OCI-LY3 (cell line): ENCODE measurements at regions not wholly inside any gene's neighbourhood (a gene's known extent, or its start where the extent isn't known, plus 50 kb on each side); places are given as distances from the start of the nearest gene placed in this dataset.

Experiments
- H2AFZ ChIP-seq: fragments of 200-600, 300-600 bp; shearing (Covaris generic); 2 replicates; pipeline ENCODE4 v1.6.0; 2014; ENCODE audit warnings: antibody characterized with exemption, low read depth, low read length
- H3K27ac ChIP-seq: fragments of 200-600, 300-600 bp; sonication (generic); 2 replicates; pipeline ENCODE4 v1.5.1; 2014; ENCODE audit warnings: mild to moderate bottlenecking, low read length, moderate library complexity, mixed read lengths
- H3K27me3 ChIP-seq: fragments of 200-600, 300-600 bp; sonication (generic); 2 replicates; pipeline ENCODE4 v1.6.1; 2014; ENCODE audit warnings: low read depth, low read length, mixed read lengths
- H3K36me3 ChIP-seq: fragments of 200-600, 300-600 bp; sonication (generic); replicated peaks from 2 replicates; pipeline ENCODE3; 2014; ENCODE audit warnings: low read depth, low read length, mixed read lengths
- H3K4me1 ChIP-seq: fragments of 300-600, 200-600 bp; sonication (generic); 2 replicates; pipeline ENCODE4 v1.6.1; 2014; ENCODE audit warnings: low read length, mixed read lengths
- H3K4me2 ChIP-seq: fragments of 200-600, 300-600 bp; sonication (generic); 2 replicates; pipeline ENCODE4 v1.6.1; 2014; ENCODE audit warnings: low read length, mixed read lengths
- H3K4me3 ChIP-seq: fragments of 300-600, 200-600 bp; sonication (generic); 2 replicates; pipeline ENCODE4 v1.5.1; 2014; ENCODE audit warnings: antibody characterized with exemption, mild to moderate bottlenecking, low read length, moderate library complexity
- H3K79me2 ChIP-seq: fragments of 300-600, 200-600 bp; shearing (Covaris generic); 2 replicates; pipeline ENCODE4 v1.6.1; 2014; ENCODE audit warnings: mild to moderate bottlenecking, low read length, mixed read lengths
- H3K9ac ChIP-seq: fragments of 300-600, 200-600 bp; shearing (Covaris generic); 2 replicates; pipeline ENCODE4 v1.6.0; 2014; ENCODE audit warnings: mild to moderate bottlenecking, low read length, moderate library complexity
- H3K9me3 ChIP-seq: fragments of 200-600, 300-600 bp; shearing (Covaris generic); 2 replicates; pipeline ENCODE4 v1.6.1; 2014; ENCODE audit warnings: low read length, mixed read lengths; ENCODE audit not compliant: insufficient read depth
- H4K20me1 ChIP-seq: fragments of 200-600, 300-600 bp; sonication (generic); 2 replicates; pipeline ENCODE4 v1.6.1; 2016; ENCODE audit warnings: low read length, mixed read lengths; ENCODE audit not compliant: insufficient read depth
- CTCF ChIP-seq: fragments of 200-600, 300-600 bp; sonication (generic); IDR thresholded peaks from 2 replicates; pipeline ENCODE4 v1.5.1; 2014; ENCODE audit warnings: antibody characterized with exemption, low read length, low read depth
- EZH2phosphoT487 ChIP-seq: fragments of 200-600 bp; shearing (Covaris generic); IDR thresholded peaks from 2 replicates; pipeline ENCODE4 v1.6.1; 2018; ENCODE audit warnings: antibody characterized with exemption, mixed run types, low read depth

- Histone ChIP-seq H3K9me3 (no peaks in the 10 kb centered on the region), H3K9ac (no peak overlapping the region), H3K4me1 (peaks cover 2% of the 10 kb centered on the region), H3K4me2 (no peak overlapping the region), H3K36me3 (no peaks in the 10 kb centered on the region), H2AFZ (no peak overlapping the region), H3K27ac (no peak overlapping the region), H4K20me1 (no peaks in the 10 kb centered on the region; the same call in 1 of the 2 replicates), H3K79me2 (no peaks in the 10 kb centered on the region), H3K4me3 (no peak overlapping the region), H3K27me3 (peaks cover 13% of the 10 kb centered on the region)
- no peak for TF ChIP-seq EZH2phosphoT487
- no peak for TF ChIP-seq CTCF
Measured at GRCh38 chr2:120897399-120897798, 161.7 kb downstream of the GLI2 start.

GRCh38 chr2:120898496-120898895, 162.8 kb downstream of the GLI2 start:
- Histone ChIP-seq H3K36me3 (no peaks in the 10 kb centered on the region), H3K27ac (no peak overlapping the region), H3K79me2 (no peaks in the 10 kb centered on the region), H3K9ac (no peak overlapping the region), H3K27me3 (peaks cover 20% of the 10 kb centered on the region), H3K9me3 (no peaks in the 10 kb centered on the region), H3K4me1 (peaks cover 13% of the 10 kb centered on the region), H3K4me2 (no peak overlapping the region), H3K4me3 (no peak overlapping the region), H4K20me1 (no peaks in the 10 kb centered on the region; the same call in 1 of the 2 replicates), H2AFZ (no peak overlapping the region)
- TF ChIP-seq CTCF, result no peak
- no peak for TF ChIP-seq EZH2phosphoT487

- no peaks in the 10 kb centered on the region for H3K9me3 ChIP-seq
- H3K4me3 ChIP-seq, result no peak overlapping the region
- no peaks in the 10 kb centered on the region for H3K79me2 ChIP-seq
- no peak overlapping the region for H3K9ac ChIP-seq
- peaks cover 20% of the 10 kb centered on the region for H3K4me1 ChIP-seq
- no peaks in the 10 kb centered on the region; the same call in 1 of the 2 replicates for H4K20me1 ChIP-seq
- no peaks in the 10 kb centered on the region for H3K36me3 ChIP-seq
- no peak overlapping the region for H3K4me2 ChIP-seq
- H3K27ac ChIP-seq, result no peak overlapping the region
- peaks cover 23% of the 10 kb centered on the region for H3K27me3 ChIP-seq
- no peak overlapping the region for H2AFZ ChIP-seq
- TF ChIP-seq EZH2phosphoT487 (no peak), CTCF (no peak)
Measured at GRCh38 chr2:120898961-120899750, 163.5 kb downstream of the GLI2 start.

GRCh38 chr2:120899771-120900170, 164.1 kb downstream of the GLI2 start:
- H3K4me3 ChIP-seq, result no peak overlapping the region
- H3K27me3 ChIP-seq, result peaks cover 23% of the 10 kb centered on the region
- H2AFZ ChIP-seq, result no peak overlapping the region
- no peaks in the 10 kb centered on the region for H3K79me2 ChIP-seq
- H3K9me3 ChIP-seq, result no peaks in the 10 kb centered on the region
- no peak overlapping the region for H3K9ac ChIP-seq
- H3K4me2 ChIP-seq, result no peak overlapping the region
- TF ChIP-seq EZH2phosphoT487 (no peak), CTCF (no peak)
- H3K36me3 ChIP-seq, result no peaks in the 10 kb centered on the region
- peaks cover 26% of the 10 kb centered on the region for H3K4me1 ChIP-seq
- no peak overlapping the region for H3K27ac ChIP-seq
- H4K20me1 ChIP-seq, result no peaks in the 10 kb centered on the region; the same call in 1 of the 2 replicates
